Calu3 (cell line): ENCODE measurements at regions not wholly inside any gene's neighbourhood (a gene's known extent, or its start where the extent isn't known, plus 50 kb on each side); places are given as distances from the start of the nearest gene placed in this dataset.
"Not testable (repeated sequence)": the region's sequence is repeated elsewhere in the genome, so short reads cannot be mapped to it uniquely, and the experiment has no call there.

ENCODE experiments used
- BruUV-seq: library from RNA; stranded (reverse); fragments of 400-500 nt; replicated peaks from 2 replicates; lab custom pipeline; 2021; lab: Mats Ljungman, UMichigan
- CTCF ChIA-PET: fragments of 300-600 bp; sonication (Branson Sonifier 250); formaldehyde crosslinking; loops from one replicate; lab custom pipeline; 2022; ENCODE audit warnings: antibody characterized with exemption; lab: Charles Lee
- DNase-seq: peaks from one replicate; pipeline ENCODE4 v3.0.0; 2022
- H3K27ac Mint-ChIP-seq: one replicate; pipeline ENCODE4 v1.8.0; 2022; ENCODE audit warnings: mixed read lengths; ENCODE audit not compliant: unreplicated experiment
- H3K27me3 Mint-ChIP-seq: one replicate; pipeline ENCODE4 v1.8.0; 2022; ENCODE audit warnings: mixed read lengths; ENCODE audit not compliant: unreplicated experiment
- H3K36me3 Mint-ChIP-seq: one replicate; pipeline ENCODE4 v1.8.0; 2022; ENCODE audit warnings: mild to moderate bottlenecking, moderate library complexity, mixed read lengths; ENCODE audit not compliant: insufficient read depth, unreplicated experiment
- H3K4me1 Mint-ChIP-seq: one replicate; pipeline ENCODE4 v1.8.0; 2022; ENCODE audit warnings: mild to moderate bottlenecking, low read depth, mixed read lengths; ENCODE audit not compliant: unreplicated experiment
- H3K4me3 Mint-ChIP-seq: one replicate; pipeline ENCODE4 v1.8.0; 2022; ENCODE audit warnings: mild to moderate bottlenecking, low read depth, moderate library complexity, mixed read lengths; ENCODE audit not compliant: unreplicated experiment
- H3K9me3 Mint-ChIP-seq: one replicate; pipeline ENCODE4 v1.8.0; 2022; ENCODE audit warnings: low read depth, mixed read lengths; ENCODE audit not compliant: unreplicated experiment
- CTCF ChIP-seq: fragments of 200-600 bp; IDR thresholded peaks from one replicate; pipeline ENCODE4 v1.8.0; 2022; ENCODE audit warnings: antibody characterized with exemption; ENCODE audit not compliant: unreplicated experiment
- intact Hi-C: fragments of 100-400 bp; cut with micrococcal nuclease; formaldehyde crosslinking; loops from one replicate; pipeline ENCODE4 v1.10.0; 2022; ENCODE audit not compliant: unreplicated experiment

GRCh38 chr5:130400091-130400490 lies 495.8 kb downstream of the CHSY3 start:
- intact Hi-C loops: loop anchor here (5.0 kb wide), 1 partner anchor 147 kb away; no protein-coding TSS in a partner anchor
- Mint-ChIP-seq H3K9me3 (no peaks in the 10 kb centered on the region), H3K27me3 (no peaks in the 10 kb centered on the region), H3K4me3 (no peak overlapping the region), H3K4me1 (peaks cover 25% of the 10 kb centered on the region), H3K27ac (peak overlapping the region; percentile 30), H3K36me3 (no peaks in the 10 kb centered on the region)
- no peak for DNase-seq
- TF ChIP-seq CTCF: no peak
- no TSS peak for BruUV-seq
- CTCF ChIA-PET: no interaction called here

GRCh38 chr5:130398825-130399224 lies 494.6 kb downstream of the CHSY3 start:
- no peaks in the 10 kb centered on the region for H3K9me3 Mint-ChIP-seq
- peaks cover 25% of the 10 kb centered on the region for H3K4me1 Mint-ChIP-seq
- TF ChIP-seq CTCF: no peak
- H3K27ac Mint-ChIP-seq: no peak overlapping the region
- BruUV-seq: no TSS peak
- no peak for DNase-seq
- H3K36me3 Mint-ChIP-seq: no peaks in the 10 kb centered on the region
- intact Hi-C loops: no loop called here
- H3K4me3 Mint-ChIP-seq: no peak overlapping the region
- no peaks in the 10 kb centered on the region for H3K27me3 Mint-ChIP-seq
- CTCF ChIA-PET: no interaction called here

GRCh38 chr5:130397727-130398126 lies 493.5 kb downstream of the CHSY3 start:
- H3K27ac Mint-ChIP-seq, H3K4me3 Mint-ChIP-seq, H3K9me3 Mint-ChIP-seq, BruUV-seq, H3K27me3 Mint-ChIP-seq, DNase-seq, intact Hi-C loops, H3K36me3 Mint-ChIP-seq, CTCF ChIA-PET: not testable (repeated sequence)
- H3K4me1 Mint-ChIP-seq: peaks cover 25% of the 10 kb centered on the region

- TF ChIP-seq CTCF: no peak
- no TSS peak for BruUV-seq
- intact Hi-C loops: no loop called here
- Mint-ChIP-seq H3K4me1 (peaks cover 26% of the 10 kb centered on the region), H3K27me3 (no peaks in the 10 kb centered on the region), H3K4me3 (no peak overlapping the region), H3K36me3 (no peaks in the 10 kb centered on the region), H3K27ac (no peak overlapping the region), H3K9me3 (no peaks in the 10 kb centered on the region)
- no peak for DNase-seq
- CTCF ChIA-PET: no interaction called here
Observed at GRCh38 chr5:130397132-130397531, 492.9 kb downstream of the CHSY3 start.

- not testable (repeated sequence) for DNase-seq, H3K36me3 Mint-ChIP-seq
Observed at GRCh38 chr5:130391727-130392264, 487.5 kb downstream of the CHSY3 start.

More at GRCh38 chr5:130391727-130392264, 487.5 kb downstream of the CHSY3 start:
- H3K4me3 Mint-ChIP-seq, H3K9me3 Mint-ChIP-seq, intact Hi-C loops, H3K27ac Mint-ChIP-seq, BruUV-seq, H3K27me3 Mint-ChIP-seq: not testable (repeated sequence)
- CTCF ChIA-PET: interaction anchor here (0.6 kb wide), 1 partner anchor 25 kb away, joined by 6 read pairs; no protein-coding TSS in a partner anchor
- H3K4me1 Mint-ChIP-seq: peaks cover 10% of the 10 kb centered on the region
